CD4-positive, alpha-beta T cell (primary cell): ENCODE measurements at regions not wholly inside any gene's neighbourhood (a gene's known extent, or its start where the extent isn't known, plus 50 kb on each side); places are given as distances from the start of the nearest gene placed in this dataset.

ENCODE experiments used
- ATAC-seq: fragments of 200-7000 bp; cut with Tn5 transposase; one replicate; pipeline ENCODE4 v1.10.0; 2022; ENCODE audit warnings: mild to moderate bottlenecking; ENCODE audit not compliant: poor library complexity
- CTCF ChIA-PET: fragments of 350-600 bp; sonication (Branson Sonifier 250); formaldehyde crosslinking; loops from one replicate; lab custom pipeline; 2021; ENCODE audit warnings: antibody characterized with exemption, inconsistent platforms; lab: Charles Lee
- POLR2A ChIA-PET: fragments of 350-600 bp; sonication (Branson Sonifier 250); formaldehyde crosslinking; loops from one replicate; lab custom pipeline; 2021; ENCODE audit warnings: antibody characterized with exemption, inconsistent platforms; lab: Charles Lee
- DNase-seq, 14 experiments: peaks; one replicate each; pipeline ENCODE4 v3.0.0-alpha.2; 2013 to 2020; ENCODE audit warnings: mixed read lengths in 2 of 14
- H3K27ac ChIP-seq, 2 donors: one replicate each; pipeline versions ENCODE4 v1.5.1 to v1.7.0; 2013; ENCODE audit warnings: low read length in 2 of 2, low read depth in 1 of 2, mild to moderate bottlenecking in 1 of 2
- H3K27me3 ChIP-seq, 2 experiments: 1 replicate in 1 of 2; 2 replicates in 1 of 2; pipeline versions ENCODE4 v1.6.1 to v1.7.0; 2013; ENCODE audit warnings: low read length in 2 of 2, control low read depth in 1 of 2, mild to moderate bottlenecking in 1 of 2, moderate library complexity in 1 of 2; ENCODE audit not compliant: insufficient read depth in 2 of 2, control insufficient read depth in 1 of 2
- H3K36me3 ChIP-seq: one replicate; pipeline ENCODE4 v1.6.1; 2013; ENCODE audit warnings: low read length, control low read depth; ENCODE audit not compliant: insufficient read depth
- H3K4me1 ChIP-seq: one replicate; pipeline ENCODE4 v1.6.1; 2013; ENCODE audit warnings: low read length, control low read depth; ENCODE audit not compliant: insufficient read depth
- H3K4me3 ChIP-seq: one replicate; pipeline ENCODE4 v1.5.1; 2013; ENCODE audit warnings: mild to moderate bottlenecking, low read length, moderate library complexity
- H3K9me3 ChIP-seq, 2 experiments: 1 replicate in 1 of 2; 2 replicates in 1 of 2; pipeline versions ENCODE4 v1.6.1 to v1.7.0; 2013; ENCODE audit warnings: low read length in 2 of 2, mild to moderate bottlenecking in 2 of 2, control low read depth in 1 of 2, moderate library complexity in 1 of 2; ENCODE audit not compliant: control insufficient read depth in 1 of 2, insufficient read depth in 1 of 2
- H3K27ac Mint-ChIP-seq: one replicate; pipeline ENCODE4 v1.8.0; 2020; ENCODE audit warnings: mixed read lengths
- H3K27me3 Mint-ChIP-seq: one replicate; pipeline ENCODE4 v1.8.0; 2021; ENCODE audit warnings: mixed read lengths
- H3K36me3 Mint-ChIP-seq: one replicate; pipeline ENCODE4 v1.8.0; 2021; ENCODE audit warnings: low read depth, mixed read lengths
- H3K4me1 Mint-ChIP-seq: one replicate; pipeline ENCODE4 v1.8.0; 2021; ENCODE audit warnings: low read depth, mixed read lengths
- H3K4me3 Mint-ChIP-seq: one replicate; pipeline ENCODE4 v1.8.0; 2020; ENCODE audit warnings: mild to moderate bottlenecking, mixed read lengths
- H3K9me3 Mint-ChIP-seq: one replicate; pipeline ENCODE4 v1.8.0; 2020; ENCODE audit warnings: mixed read lengths
- intact Hi-C, 2 experiments: fragments of 100-400 bp; cut with DNase I in 1 of 2; cut with micrococcal nuclease in 1 of 2; formaldehyde crosslinking; loops; one replicate each; pipeline versions ENCODE4 v1.15.1 to v1.9.0; 2023 to 2025; cut with DNase I, micrococcal nuclease
- TF ChIP-seq, protein P1 (sequence below): fragments of 200-600 bp; IDR thresholded peaks from one replicate; pipeline ENCODE4 v1.8.0; 2022; ENCODE audit warnings: antibody characterized with exemption, mild to moderate bottlenecking

DNA sequence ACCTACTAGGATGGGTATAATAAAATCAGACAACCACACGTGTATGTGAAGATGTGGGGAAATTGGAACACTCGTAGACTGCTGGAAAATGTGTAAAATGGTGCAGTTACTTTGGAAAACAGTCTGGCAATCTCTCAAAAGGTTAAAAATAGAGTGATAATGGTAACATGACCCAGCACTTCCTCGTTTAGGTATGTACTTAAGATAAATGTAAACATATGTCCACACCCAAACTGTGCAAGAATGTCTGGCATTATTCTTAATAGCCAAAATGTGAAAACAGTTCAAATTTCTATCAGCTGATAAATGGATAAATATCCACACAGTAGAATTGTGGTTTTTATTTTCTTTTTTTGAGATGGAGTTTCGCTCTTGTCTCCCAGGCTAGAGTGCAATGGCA lies 272.8 kb downstream of the ZNF248 start:
- H3K4me3 ChIP-seq = no peak overlapping the region
- TF ChIP-seq, protein P1, sequence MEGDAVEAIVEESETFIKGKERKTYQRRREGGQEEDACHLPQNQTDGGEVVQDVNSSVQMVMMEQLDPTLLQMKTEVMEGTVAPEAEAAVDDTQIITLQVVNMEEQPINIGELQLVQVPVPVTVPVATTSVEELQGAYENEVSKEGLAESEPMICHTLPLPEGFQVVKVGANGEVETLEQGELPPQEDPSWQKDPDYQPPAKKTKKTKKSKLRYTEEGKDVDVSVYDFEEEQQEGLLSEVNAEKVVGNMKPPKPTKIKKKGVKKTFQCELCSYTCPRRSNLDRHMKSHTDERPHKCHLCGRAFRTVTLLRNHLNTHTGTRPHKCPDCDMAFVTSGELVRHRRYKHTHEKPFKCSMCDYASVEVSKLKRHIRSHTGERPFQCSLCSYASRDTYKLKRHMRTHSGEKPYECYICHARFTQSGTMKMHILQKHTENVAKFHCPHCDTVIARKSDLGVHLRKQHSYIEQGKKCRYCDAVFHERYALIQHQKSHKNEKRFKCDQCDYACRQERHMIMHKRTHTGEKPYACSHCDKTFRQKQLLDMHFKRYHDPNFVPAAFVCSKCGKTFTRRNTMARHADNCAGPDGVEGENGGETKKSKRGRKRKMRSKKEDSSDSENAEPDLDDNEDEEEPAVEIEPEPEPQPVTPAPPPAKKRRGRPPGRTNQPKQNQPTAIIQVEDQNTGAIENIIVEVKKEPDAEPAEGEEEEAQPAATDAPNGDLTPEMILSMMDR = no peak
- ATAC-seq (no peak), DNase-seq (no peak)
- peaks cover 13% of the 10 kb centered on the region for H3K9me3 Mint-ChIP-seq
- H3K36me3 Mint-ChIP-seq = no peaks in the 10 kb centered on the region
- H3K27me3 ChIP-seq = no peaks in the 10 kb centered on the region
- no peaks in the 10 kb centered on the region for H3K36me3 ChIP-seq
- no peak overlapping the region for H3K27ac ChIP-seq
- H3K4me1 Mint-ChIP-seq = no peaks in the 10 kb centered on the region
- ChIA-PET POLR2A (no interaction called here), CTCF (no interaction called here)
- intact Hi-C loops = no loop called here
- H3K9me3 ChIP-seq = peaks cover 0 to 13% of the 10 kb centered on the region in 2 experiments
- H3K4me1 ChIP-seq = no peaks in the 10 kb centered on the region
- no peak overlapping the region for H3K4me3 Mint-ChIP-seq
- H3K27me3 Mint-ChIP-seq = no peaks in the 10 kb centered on the region
- no peak overlapping the region for H3K27ac Mint-ChIP-seq

GRCh38 chr10:37582237-37582636 lies 275.2 kb downstream of the ZNF248 start:
- Mint-ChIP-seq H3K4me3 (no peak overlapping the region), H3K4me1 (no peaks in the 10 kb centered on the region), H3K27ac (no peak overlapping the region), H3K36me3 (no peaks in the 10 kb centered on the region), H3K27me3 (no peaks in the 10 kb centered on the region), H3K9me3 (peaks cover 13% of the 10 kb centered on the region)
- CTCF ChIA-PET = no interaction called here
- no peaks in the 10 kb centered on the region for H3K27me3 ChIP-seq
- POLR2A ChIA-PET = no interaction called here
- ATAC-seq (no peak), DNase-seq (no peak)
- no peak overlapping the region for H3K27ac ChIP-seq
- peaks cover 0 to 16% of the 10 kb centered on the region in 2 experiments for H3K9me3 ChIP-seq
- H3K36me3 ChIP-seq = no peaks in the 10 kb centered on the region
- TF ChIP-seq, protein P1 = no peak
- no peaks in the 10 kb centered on the region for H3K4me1 ChIP-seq
- intact Hi-C loops = no loop called here
- no peak overlapping the region for H3K4me3 ChIP-seq

DNA sequence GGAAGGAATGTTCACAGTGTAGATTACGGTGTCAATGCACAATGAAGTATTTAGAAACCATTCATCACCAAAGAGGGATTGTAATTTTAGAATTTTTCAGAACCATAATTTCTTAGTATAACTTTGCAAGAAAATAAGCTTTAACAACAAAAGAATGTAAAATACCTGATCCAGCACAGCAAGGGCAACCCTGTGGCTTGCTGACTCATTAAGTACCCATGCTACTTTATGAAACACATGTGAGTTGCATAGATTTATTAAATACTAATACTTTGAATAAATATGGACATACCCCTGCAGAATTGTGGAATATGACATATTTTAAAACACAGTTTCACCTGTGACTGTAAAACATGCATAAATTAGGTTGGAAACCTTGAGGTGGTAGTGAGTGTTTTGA lies 281.3 kb downstream of the ZNF248 start:
- no peaks in the 10 kb centered on the region for H3K36me3 Mint-ChIP-seq
- no peaks in the 10 kb centered on the region for H3K4me1 Mint-ChIP-seq
- TF ChIP-seq, protein P1 = no peak
- H3K27me3 ChIP-seq = no peaks in the 10 kb centered on the region
- POLR2A ChIA-PET = no interaction called here
- DNase-seq = no peak
- no peak overlapping the region for H3K27ac Mint-ChIP-seq
- CTCF ChIA-PET = no interaction called here
- no peaks in the 10 kb centered on the region for H3K27me3 Mint-ChIP-seq
- no peak for ATAC-seq
- no peak overlapping the region for H3K4me3 ChIP-seq
- H3K4me3 Mint-ChIP-seq = no peak overlapping the region
- peaks cover 18% of the 10 kb centered on the region for H3K9me3 Mint-ChIP-seq
- intact Hi-C loops = no loop called here
- H3K36me3 ChIP-seq = no peaks in the 10 kb centered on the region
- no peak overlapping the region for H3K27ac ChIP-seq
- H3K9me3 ChIP-seq = peaks cover 0 to 15% of the 10 kb centered on the region in 2 experiments
- H3K4me1 ChIP-seq = no peaks in the 10 kb centered on the region
